HepG2 (cell line): ENCODE measurements at regions not wholly inside any gene's neighbourhood (a gene's known extent, or its start where the extent isn't known, plus 50 kb on each side); places are given as distances from the start of the nearest gene placed in this dataset.

Experiments
- ATF2 ChIP-seq: sonication (generic); formaldehyde crosslinking; IDR thresholded peaks from 2 replicates; pipeline ENCODE4 v1.4.0; 2020; ENCODE audit warnings: missing genetic modification reagents
- CHD2 ChIP-seq: IDR thresholded peaks from 2 replicates; pipeline ENCODE4 v1.6.1; 2011; ENCODE audit warnings: low read depth, low read length, improper control_type of control experiment
- CREB1 ChIP-seq, 2 experiments: fragments of 450-650 bp in 1 of 2; IDR thresholded peaks; 2 replicates each; pipeline ENCODE4 v1.6.1; 2016 to 2017; ENCODE audit warnings: control low read depth in 1 of 2, mild to moderate bottlenecking in 1 of 2, missing compliant biosample characterization in 1 of 2, missing genetic modification characterization in 1 of 2
- EZH2 ChIP-seq: conservative IDR thresholded peaks from 2 replicates; pipeline ENCODE4 v1.6.1; 2012; ENCODE audit warnings: mild to moderate bottlenecking, low read depth, low read length, moderate library complexity
- HNRNPLL ChIP-seq: fragments of 200-400 bp; formaldehyde crosslinking; IDR thresholded peaks from 2 replicates; pipeline ENCODE4 v1.6.1; 2017; ENCODE audit warnings: mild to moderate bottlenecking, low read depth, low read length; ENCODE audit not compliant: poor library complexity, severe bottlenecking
- MTERF4 ChIP-seq: sonication (generic); formaldehyde crosslinking; IDR thresholded peaks from 2 replicates; pipeline ENCODE4 v1.8.0; 2023; ENCODE audit warnings: mild to moderate bottlenecking, missing genetic modification reagents
- POLR2A ChIP-seq, 2 experiments: IDR thresholded peaks; 2 replicates each; pipeline ENCODE4 v1.6.1; 2011; ENCODE audit warnings: low read depth in 2 of 2, low read length in 2 of 2, mild to moderate bottlenecking in 1 of 2, moderate library complexity in 1 of 2; ENCODE audit not compliant: insufficient read depth in 1 of 2
- RFX5 ChIP-seq: IDR thresholded peaks from 2 replicates; pipeline ENCODE4 v1.6.1; 2011; ENCODE audit warnings: low read depth, low read length, improper control_type of control experiment
- SNRNP70 ChIP-seq: fragments of 200-400 bp; formaldehyde crosslinking; IDR thresholded peaks from 2 replicates; pipeline ENCODE4 v1.6.1; 2017; ENCODE audit warnings: mild to moderate bottlenecking, low read depth, low read length, moderate library complexity
- SP1 ChIP-seq, 2 experiments: fragments of 450-650 bp in 1 of 2; sonication (generic) in 1 of 2; formaldehyde crosslinking in 1 of 2; IDR thresholded peaks; 2 replicates each; pipeline versions ENCODE4 v1.4.0 to v1.6.1; 2016 to 2020; ENCODE audit warnings: missing genetic modification reagents in 1 of 2
- TFAP4 ChIP-seq: sonication (generic); IDR thresholded peaks from 2 replicates; pipeline ENCODE4 v1.6.1; 2016; ENCODE audit warnings: low read depth, borderline replicate concordance
- ZNF101 ChIP-seq: sonication (generic); formaldehyde crosslinking; IDR thresholded peaks from 2 replicates; pipeline ENCODE4 v1.4.0; 2020; ENCODE audit warnings: mild to moderate bottlenecking, low read depth, missing genetic modification reagents, borderline replicate concordance
- ZZZ3 ChIP-seq: sonication (generic); formaldehyde crosslinking; IDR thresholded peaks from 2 replicates; pipeline ENCODE4 v1.4.0; 2020; ENCODE audit warnings: missing genetic modification reagents, mild to moderate bottlenecking, borderline replicate concordance
- TF ChIP-seq, protein P1 (sequence below): sonication (generic); formaldehyde crosslinking; IDR thresholded peaks from 2 replicates; pipeline ENCODE4; 2020; ENCODE audit warnings: missing genetic modification reagents, mild to moderate bottlenecking, borderline replicate concordance

DNA sequence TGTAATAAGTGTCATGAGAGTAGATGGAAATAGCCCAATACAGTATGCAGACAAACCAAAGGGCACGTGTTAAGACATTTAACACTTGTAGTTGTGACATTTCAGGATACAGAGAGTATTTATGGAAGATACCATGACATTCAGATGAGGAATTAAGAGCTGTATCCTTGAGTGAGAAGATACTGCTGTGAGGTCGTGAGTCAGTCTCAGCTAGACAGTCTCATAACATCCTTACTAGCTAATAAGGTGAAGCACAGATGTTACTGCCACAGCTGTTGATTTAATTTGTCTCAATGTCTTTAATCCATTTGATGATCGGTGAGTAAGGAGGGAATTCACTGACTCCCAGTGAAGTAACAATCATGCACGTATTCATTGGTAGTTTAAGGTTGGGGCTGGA lies 288.0 kb upstream of the AKR1E2 start:
- TF ChIP-seq ZNF101 (CRISPR knock-in tag) = no peak
- no peak for TF ChIP-seq HNRNPLL
- TF ChIP-seq MTERF4 (CRISPR knock-in tag) = no peak
- TF ChIP-seq EZH2 = no peak
- TF ChIP-seq RFX5 = no peak
- no peak for TF ChIP-seq CREB1 (IDR thresholded peaks at IDR 0.05)
- no peak for TF ChIP-seq CREB1 (CRISPR knock-in tag; IDR thresholded peaks at IDR 0.05)
- TF ChIP-seq SP1 (IDR thresholded peaks at IDR 0.05) = no peak
- TF ChIP-seq SP1 (CRISPR knock-in tag; IDR thresholded peaks at IDR 0.05) = no peak
- TF ChIP-seq ZZZ3 (CRISPR knock-in tag) = no peak
- TF ChIP-seq, protein P1, sequence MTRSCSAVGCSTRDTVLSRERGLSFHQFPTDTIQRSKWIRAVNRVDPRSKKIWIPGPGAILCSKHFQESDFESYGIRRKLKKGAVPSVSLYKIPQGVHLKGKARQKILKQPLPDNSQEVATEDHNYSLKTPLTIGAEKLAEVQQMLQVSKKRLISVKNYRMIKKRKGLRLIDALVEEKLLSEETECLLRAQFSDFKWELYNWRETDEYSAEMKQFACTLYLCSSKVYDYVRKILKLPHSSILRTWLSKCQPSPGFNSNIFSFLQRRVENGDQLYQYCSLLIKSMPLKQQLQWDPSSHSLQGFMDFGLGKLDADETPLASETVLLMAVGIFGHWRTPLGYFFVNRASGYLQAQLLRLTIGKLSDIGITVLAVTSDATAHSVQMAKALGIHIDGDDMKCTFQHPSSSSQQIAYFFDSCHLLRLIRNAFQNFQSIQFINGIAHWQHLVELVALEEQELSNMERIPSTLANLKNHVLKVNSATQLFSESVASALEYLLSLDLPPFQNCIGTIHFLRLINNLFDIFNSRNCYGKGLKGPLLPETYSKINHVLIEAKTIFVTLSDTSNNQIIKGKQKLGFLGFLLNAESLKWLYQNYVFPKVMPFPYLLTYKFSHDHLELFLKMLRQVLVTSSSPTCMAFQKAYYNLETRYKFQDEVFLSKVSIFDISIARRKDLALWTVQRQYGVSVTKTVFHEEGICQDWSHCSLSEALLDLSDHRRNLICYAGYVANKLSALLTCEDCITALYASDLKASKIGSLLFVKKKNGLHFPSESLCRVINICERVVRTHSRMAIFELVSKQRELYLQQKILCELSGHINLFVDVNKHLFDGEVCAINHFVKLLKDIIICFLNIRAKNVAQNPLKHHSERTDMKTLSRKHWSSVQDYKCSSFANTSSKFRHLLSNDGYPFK = no peak
- no peak for TF ChIP-seq ATF2 (CRISPR knock-in tag)
- TF ChIP-seq TFAP4 = no peak
- no peak for TF ChIP-seq SNRNP70
- no peak for TF ChIP-seq POLR2A (IDR thresholded peaks at IDR 0.05; ENCODE audit: insufficient read depth in 1 of 2, low read depth in 2 of 2, low read length in 2 of 2)
- TF ChIP-seq CHD2 = no peak
